ENCODE measurements at regions not wholly inside any gene's neighbourhood (a gene's known extent, or its start where the extent isn't known, plus 50 kb on each side); places are given as distances from the start of the nearest gene placed in this dataset.
"Not testable (repeated sequence)": the region's sequence is repeated elsewhere in the genome, so short reads cannot be mapped to it uniquely, and the experiment has no call there.

DNA sequence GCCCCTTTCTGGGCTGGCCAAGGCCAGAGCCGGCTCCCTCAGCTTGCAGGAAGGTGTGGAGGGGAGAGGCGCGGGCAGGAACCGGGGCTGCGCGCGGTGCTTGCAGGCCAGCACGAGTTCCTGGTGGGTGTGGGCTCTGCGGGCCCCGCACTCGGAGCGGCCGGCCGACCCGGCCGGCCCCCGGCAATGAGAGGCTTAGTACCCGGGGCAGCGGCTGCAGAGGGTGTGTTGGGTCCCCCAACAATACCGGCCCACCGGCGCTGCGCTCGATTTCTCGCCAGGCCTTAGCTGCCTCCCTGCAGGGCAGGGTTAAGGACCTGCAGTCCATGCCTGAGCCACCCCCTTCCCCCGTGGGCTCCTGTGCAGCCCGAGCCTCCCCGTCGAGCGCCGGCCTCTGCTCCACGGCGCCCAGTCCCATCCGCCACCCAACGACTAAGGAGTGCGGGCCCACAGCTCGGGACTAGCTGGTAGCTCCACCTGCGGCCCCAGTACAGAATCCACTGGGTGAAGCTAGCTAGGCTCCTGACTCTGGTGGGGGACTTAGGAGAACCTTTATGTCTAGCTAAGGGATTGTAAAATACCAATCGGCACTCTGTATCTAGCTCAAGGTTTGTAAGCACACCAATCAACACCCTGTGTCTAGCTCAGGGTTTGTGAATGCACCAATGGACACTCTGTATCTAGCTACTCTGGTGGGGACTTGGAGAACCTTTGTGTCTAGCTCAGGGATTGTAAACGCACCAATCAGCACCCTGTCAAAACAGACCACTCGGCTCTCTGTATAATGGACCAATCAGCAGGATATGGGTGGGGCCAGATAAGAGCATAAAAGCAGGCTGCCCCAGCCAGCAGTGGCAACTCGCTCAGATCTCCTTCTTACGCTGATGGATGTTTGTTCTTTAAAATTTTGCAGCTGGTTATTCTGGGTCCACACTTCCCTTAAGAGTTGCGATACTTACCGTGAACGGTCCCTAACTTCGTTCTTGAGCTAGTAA lies 167.4 kb upstream of the RREB1 start:
- DNase-seq (ENCODE audit: low spot score) (no peak), FAIRE-seq (no peak)

- no peak for FAIRE-seq
- DNase-seq (ENCODE audit: low spot score) = no peak
These were observed 166.6 kb upstream of the RREB1 start for GRCh38 chr6:6941201-6941600.

GRCh38 chr6:6942091-6942490 lies 165.7 kb upstream of the RREB1 start:
- FAIRE-seq (no peak), DNase-seq (ENCODE audit: low spot score) (no peak)

DNA sequence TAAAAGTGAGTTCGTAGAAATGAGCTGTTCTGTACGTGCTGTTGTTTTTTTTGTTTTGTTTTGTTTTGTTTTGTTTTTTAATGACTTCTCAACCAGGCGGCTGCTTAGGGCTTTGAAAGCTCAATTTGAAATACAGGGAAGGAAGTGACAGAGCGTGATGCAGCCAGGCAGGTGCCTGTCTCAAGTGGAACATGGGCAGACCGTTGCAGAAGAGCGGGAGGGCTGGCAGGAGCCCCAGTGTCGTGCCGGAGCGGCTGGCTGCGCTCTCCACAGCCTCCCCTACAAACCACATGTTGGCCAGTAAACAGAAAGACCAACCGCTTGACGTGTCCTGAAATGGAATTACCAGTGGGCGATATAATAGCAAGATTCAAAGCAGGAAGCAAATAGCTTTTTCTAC lies 164.9 kb upstream of the RREB1 start:
- FAIRE-seq = no peak
- no peak for DNase-seq (ENCODE audit: low spot score)

DNA sequence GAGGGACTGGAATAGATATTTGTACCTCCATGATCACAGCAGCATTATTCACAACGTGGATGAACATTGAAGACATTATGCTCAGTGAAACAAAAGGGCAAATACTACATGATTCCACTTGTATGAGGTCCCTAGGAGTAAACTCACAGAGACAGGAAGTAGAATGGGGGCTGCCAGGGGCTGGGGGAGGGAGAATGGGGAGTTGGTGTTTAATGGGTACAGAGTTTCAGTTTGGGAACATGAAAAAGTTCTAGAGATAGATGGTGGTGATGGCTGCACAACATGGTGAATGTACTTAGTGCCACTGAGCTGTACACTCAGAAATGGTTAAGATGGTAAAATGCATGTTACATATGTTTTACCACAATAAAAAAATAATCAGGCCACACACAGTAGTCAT lies 164.3 kb upstream of the RREB1 start:
- DNase-seq (ENCODE audit: low spot score) = no peak
- no peak for FAIRE-seq

GRCh38 chr6:6946206-6947155 lies 161.3 kb upstream of the RREB1 start:
- no peak for FAIRE-seq
- no peak for DNase-seq (ENCODE audit: low spot score)

DNA sequence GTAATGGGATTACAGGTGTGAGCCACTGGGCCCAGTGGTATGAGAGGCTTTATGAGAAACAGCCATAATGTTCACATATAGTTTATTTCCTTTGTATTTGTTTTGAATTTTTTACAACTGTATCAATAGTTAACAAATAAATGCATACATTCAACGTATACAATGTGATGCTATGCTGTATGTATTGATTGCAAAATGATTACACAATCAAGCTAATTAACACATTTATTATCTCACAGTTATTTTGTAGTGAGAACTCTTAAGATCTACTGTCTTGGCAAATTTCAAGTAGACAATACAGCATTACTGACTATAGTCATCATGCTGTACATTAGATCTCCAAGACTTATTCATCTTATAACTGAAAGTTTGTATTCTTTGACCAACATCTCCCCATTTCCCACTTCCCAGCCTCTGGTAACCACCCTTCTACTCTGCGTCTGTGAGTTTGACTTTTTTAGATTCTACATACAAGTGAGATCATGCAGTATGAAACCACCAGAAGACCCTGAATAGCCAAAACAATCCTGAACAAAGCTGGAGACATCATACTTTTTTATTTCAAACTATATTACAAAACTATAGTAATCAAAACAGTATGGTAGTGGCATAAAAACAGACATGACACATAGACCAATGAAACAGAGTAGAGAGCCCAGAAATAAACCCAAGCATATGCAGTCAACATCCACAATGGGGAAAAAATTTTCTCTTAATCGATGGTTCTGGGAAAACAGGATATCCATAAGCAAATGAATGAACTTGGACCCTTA lies 157.2 kb upstream of the RREB1 start:
- DNase-seq (ENCODE audit: low spot score) (no peak), FAIRE-seq (no peak)

DNA sequence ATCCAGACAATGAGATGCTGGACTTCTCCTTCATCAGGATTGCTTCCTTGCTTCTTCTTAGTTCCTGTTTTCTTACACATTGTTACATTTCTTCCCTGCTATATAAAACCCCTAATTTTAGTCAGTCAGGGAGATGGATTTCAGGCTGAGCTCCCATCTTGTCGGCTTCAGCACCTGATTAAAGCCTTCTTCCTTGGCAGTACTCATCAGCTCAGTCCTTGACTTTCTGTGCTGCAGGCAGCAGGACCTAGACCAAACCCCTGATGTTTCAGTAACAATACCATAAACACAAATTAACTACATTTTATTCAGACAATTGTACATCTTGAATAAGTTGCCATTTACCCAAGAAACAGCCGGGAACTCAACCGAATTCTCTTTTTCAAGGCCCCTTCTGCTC lies 156.4 kb upstream of the RREB1 start:
- FAIRE-seq (no peak), DNase-seq (ENCODE audit: low spot score) (no peak)

GRCh38 chr6:6952484-6952883 lies 155.3 kb upstream of the RREB1 start:
- no peak for FAIRE-seq
- no peak for DNase-seq (ENCODE audit: low spot score)

DNA sequence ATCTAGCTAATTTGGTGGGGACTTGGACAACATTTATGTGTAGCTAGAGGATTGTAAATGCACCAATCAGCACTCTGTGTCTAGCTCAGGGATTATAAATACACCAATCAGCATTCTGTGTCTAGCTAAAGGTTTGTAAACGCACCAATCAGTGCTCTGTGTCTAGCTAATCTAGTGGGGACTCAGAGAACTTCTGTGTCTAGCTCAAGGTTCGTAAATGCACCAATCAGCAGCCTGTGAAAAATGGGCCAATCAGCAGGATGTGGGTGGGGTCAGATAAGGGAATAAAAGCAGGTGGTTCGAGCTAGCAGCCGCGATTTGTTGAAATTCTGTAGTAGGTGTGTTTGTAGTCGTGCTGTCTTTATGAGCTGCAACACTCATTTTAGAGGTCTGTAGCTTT lies 154.8 kb upstream of the RREB1 start:
- not testable (repeated sequence) for DNase-seq (ENCODE audit: low spot score); FAIRE-seq

GRCh38 chr6:6960571-6961251 lies 147.1 kb upstream of the RREB1 start:
- FAIRE-seq = no peak

DNA sequence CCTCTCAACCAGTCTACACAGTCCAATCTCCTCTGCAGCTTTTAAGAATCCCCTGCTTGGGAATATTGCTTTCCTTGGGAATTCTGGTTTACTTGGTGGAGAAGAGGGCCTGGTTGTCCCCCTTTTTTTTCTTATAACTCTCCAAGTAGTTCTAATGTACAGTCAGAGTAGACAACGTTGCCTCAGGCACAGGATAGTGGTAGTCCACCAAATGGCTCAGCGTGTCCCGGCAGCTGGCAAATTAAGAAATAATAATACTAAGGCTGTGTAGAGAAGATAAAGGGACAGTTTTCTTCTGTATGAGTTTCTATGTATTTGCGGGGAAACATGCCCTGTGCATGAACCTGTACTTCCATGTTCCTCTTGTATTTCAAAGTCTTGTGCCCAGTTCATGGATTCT lies 145.7 kb upstream of the RREB1 start:
- DNase-seq (ENCODE audit: low spot score) (no peak), FAIRE-seq (no peak)

More at GRCh38 chr6:6960571-6961251, 147.1 kb upstream of the RREB1 start:
- no peak for DNase-seq (ENCODE audit: low spot score)

DNA sequence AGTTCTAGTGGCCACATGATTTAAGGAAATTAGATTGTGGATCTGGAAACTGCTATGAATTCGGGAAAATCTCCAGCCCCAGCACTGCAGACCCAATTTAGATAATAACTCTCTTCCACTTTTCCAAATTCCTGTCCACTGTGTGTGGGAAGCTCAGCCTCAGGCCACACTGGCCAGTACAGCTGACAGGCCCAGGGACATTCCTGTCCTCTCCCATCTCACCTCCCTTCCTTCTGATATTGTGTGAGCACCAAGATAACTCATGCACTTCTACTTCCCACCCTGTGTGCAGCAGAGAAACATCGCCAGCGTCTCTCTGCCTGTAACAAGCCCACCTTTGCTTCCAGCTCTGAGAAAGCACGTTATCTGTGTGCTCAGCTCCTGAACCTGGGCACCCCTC lies 145.1 kb upstream of the RREB1 start:
- FAIRE-seq = no peak
- no peak for DNase-seq (ENCODE audit: low spot score)

- not testable (repeated sequence) for FAIRE-seq; DNase-seq (ENCODE audit: low spot score)
These were observed 144.4 kb upstream of the RREB1 start for GRCh38 chr6:6963390-6963789.

GRCh38 chr6:6964675-6965074 lies 143.1 kb upstream of the RREB1 start:
- no peak for DNase-seq (ENCODE audit: low spot score)
- FAIRE-seq = no peak

- DNase-seq (ENCODE audit: low spot score) (peak; percentile 8), FAIRE-seq (no peak)
These were observed 141.6 kb upstream of the RREB1 start for GRCh38 chr6:6966127-6966526.

GRCh38 chr6:6966569-6966968 lies 141.2 kb upstream of the RREB1 start:
- DNase-seq (ENCODE audit: low spot score) (no peak), FAIRE-seq (no peak)

DNA sequence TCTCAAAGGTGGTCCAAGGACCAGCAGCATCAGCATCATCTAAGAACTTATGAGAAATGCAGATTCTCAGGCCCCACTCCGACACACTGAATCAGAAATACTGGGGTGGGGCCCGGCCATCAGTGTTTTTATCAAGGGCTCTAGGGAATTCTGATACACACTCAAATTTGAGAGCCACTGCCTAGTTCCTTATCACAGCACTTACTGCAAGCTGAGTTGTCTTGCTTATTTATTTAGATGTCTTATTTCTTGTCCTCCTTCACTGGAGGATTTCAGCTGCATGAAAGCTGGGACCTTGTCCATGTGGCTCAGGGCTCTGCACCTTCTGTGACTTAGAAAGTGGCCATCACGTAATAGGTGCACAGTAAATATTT lies 139.4 kb upstream of the RREB1 start:
- DNase-seq (ENCODE audit: low spot score) (no peak), FAIRE-seq (no peak)

DNA sequence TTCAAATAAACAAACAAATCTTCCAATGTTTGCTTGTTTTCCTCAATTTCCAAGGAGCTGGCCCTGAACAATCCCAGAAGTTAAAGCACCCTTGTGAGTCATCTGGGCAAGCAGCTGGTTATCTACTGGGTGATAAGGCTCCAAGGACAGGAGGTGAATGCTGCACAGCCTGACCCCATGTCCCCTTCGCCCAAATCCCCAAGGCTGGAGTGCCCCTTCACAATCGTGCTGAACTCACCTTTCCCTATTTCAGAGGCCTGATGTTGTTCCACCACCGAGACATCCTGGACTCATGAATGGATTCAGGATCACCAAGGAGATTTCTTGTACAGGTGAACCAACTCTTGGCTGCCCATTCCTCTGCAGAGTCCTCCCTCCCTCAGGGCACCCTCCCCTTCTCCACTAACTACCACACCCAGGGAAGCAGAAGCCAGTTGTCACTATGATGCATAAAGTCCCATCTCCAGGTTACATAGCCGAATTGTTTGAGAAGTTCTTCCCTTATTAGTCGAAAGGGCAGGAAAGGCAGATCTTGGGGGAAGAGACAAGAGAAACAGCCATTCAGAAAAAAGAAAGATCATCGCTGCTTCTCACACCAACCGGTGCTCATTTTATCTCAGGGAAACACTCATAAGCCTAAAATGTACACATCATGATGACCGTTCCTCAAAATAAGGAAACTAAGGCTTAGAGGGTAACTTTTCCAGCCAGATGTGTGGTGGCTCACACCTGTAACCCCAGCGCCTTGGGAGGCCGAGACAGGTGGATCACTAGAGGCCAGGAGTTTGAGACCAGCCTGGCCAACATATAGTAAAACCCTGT lies 138.8 kb upstream of the RREB1 start:
- DNase-seq (ENCODE audit: low spot score) (no peak), FAIRE-seq (no peak)

DNA sequence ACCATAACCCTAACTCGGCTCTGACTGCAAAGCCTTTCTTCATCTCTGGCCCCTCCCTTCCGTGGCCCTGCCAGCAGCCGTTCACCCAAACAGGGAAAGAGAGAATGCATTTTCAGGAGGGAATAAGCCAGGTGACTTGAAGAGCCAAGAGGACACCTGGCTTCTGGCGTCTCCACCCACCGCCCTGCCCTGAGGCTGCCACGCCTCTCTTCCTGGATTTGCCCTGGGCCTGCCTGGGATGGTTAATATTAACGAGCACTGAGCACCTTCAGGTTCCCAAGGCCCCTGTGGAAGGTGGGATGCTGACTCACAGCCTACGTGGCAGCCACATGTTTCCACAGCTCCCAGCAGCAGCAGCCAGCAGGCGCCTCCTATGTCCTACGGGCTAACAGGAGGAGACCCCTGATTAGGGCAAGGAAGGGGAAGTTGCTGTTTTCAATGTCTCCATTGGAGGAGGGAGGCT lies 138.0 kb upstream of the RREB1 start:
- DNase-seq (ENCODE audit: low spot score) (peak; percentile 43), FAIRE-seq (no peak)

Data from RCC 7860 (cell line).